Gastrocnemius medialis (tissue), 4 donors: ENCODE measurements at regions not wholly inside any gene's neighbourhood (a gene's known extent, or its start where the extent isn't known, plus 50 kb on each side); places are given as distances from the start of the nearest gene placed in this dataset.

Experiments used
- ATAC-seq, 2 donors: fragments of 150-250 bp; one replicate each; pipeline ENCODE4 v1.9.1; 2016
- DNase-seq, 2 donors: peaks; one replicate each; pipeline ENCODE4 v3.0.0-alpha.2; 2019
- H3K27ac ChIP-seq, 4 donors: fragments of 200-600 bp; sonication (generic); 1 replicate in 1 of 4; 2 replicates in 3 of 4; pipeline ENCODE4 v1.5.1; 2016 to 2018; ENCODE audit warnings: mild to moderate bottlenecking in 2 of 4, moderate library complexity in 1 of 4
- H3K27me3 ChIP-seq, 3 donors: fragments of 200-600 bp; sonication (generic) in 2 of 3; 1 replicate in 1 of 3; 2 replicates in 2 of 3; pipeline versions ENCODE4 v1.5.1 to v1.6.0; 2016 to 2019; ENCODE audit warnings: mild to moderate bottlenecking in 1 of 3, moderate library complexity in 1 of 3
- H3K36me3 ChIP-seq, 2 donors: fragments of 200-600 bp; sonication (generic) in 1 of 2; one replicate each; pipeline ENCODE4 v1.5.1; 2017 to 2018
- H3K4me1 ChIP-seq, 2 donors: fragments of 200-600 bp; sonication (generic) in 1 of 2; one replicate each; pipeline ENCODE4 v1.5.1; 2016 to 2017; ENCODE audit warnings: mild to moderate bottlenecking in 2 of 2
- H3K4me3 ChIP-seq, 4 donors: fragments of 200-600 bp; sonication (generic) in 3 of 4; 1 replicate in 1 of 4; 2 replicates in 3 of 4; pipeline ENCODE4 v1.5.1; 2016 to 2019; ENCODE audit warnings: mild to moderate bottlenecking in 2 of 4
- H3K9me3 ChIP-seq, 3 donors: fragments of 200-600 bp; sonication (generic) in 2 of 3; 1 replicate in 1 of 3; 2 replicates in 2 of 3; pipeline ENCODE4 v1.5.1; 2016 to 2019
- CTCF ChIP-seq, 5 experiments: fragments of 450-650 bp in 3 of 5; fragments of 200-600 bp in 2 of 5; sonication (generic) in 2 of 5; IDR thresholded peaks in 4 of 5; conservative IDR thresholded peaks in 1 of 5; 1 replicate in 4 of 5; 2 replicates in 1 of 5; pipeline ENCODE4 v1.5.1; 2016 to 2019; ENCODE audit warnings: antibody characterized with exemption in 5 of 5, mild to moderate bottlenecking in 3 of 5, moderate library complexity in 3 of 5
- POLR2A ChIP-seq, 2 donors: fragments of 450-650 bp; IDR thresholded peaks; one replicate each; pipeline ENCODE4 v1.6.1; 2017; ENCODE audit warnings: antibody characterized with exemption in 2 of 2, mild to moderate bottlenecking in 2 of 2, moderate library complexity in 2 of 2
- in situ Hi-C, 4 donors: fragments of 200-750 bp; cut with MboI; loops; one replicate each; pipeline versions ENCODE4 v1.15.0 to v1.8.0; 2017; ENCODE audit warnings: low sequenced_read_pairs in 4 of 4
- intact Hi-C: fragments of 100-400 bp; cut with DNase I; formaldehyde crosslinking; loops from one replicate; pipeline ENCODE4 v1.15.1; 2023; ENCODE audit warnings: low total_unique reads

- DNase-seq = no peak
- Histone ChIP-seq H3K27me3 (no peaks in the 10 kb centered on the region), H3K4me1 (no peaks in the 10 kb centered on the region), H3K4me3 (no peak overlapping the region), H3K9me3 (no peaks in the 10 kb centered on the region), H3K27ac (no peak overlapping the region), H3K36me3 (no peaks in the 10 kb centered on the region)
- intact Hi-C loops (no loop called here), in situ Hi-C loops (no loop called here)
- no peak for ATAC-seq
- no peak for TF ChIP-seq POLR2A (IDR thresholded peaks at IDR 0.05)
- TF ChIP-seq CTCF (IDR thresholded peaks at IDR 0.05 in 4 of 5, conservative IDR thresholded peaks at IDR 0.05 in 1 of 5) = no peak
These were observed 721.2 kb downstream of the ETS1 start for GRCh38 chr11:127866109-127866508.

GRCh38 chr11:127864861-127865260, 722.5 kb downstream of the ETS1 start:
- no peak overlapping the region for H3K4me3 ChIP-seq
- no peak for ATAC-seq
- DNase-seq = no peak
- intact Hi-C loops (no loop called here), in situ Hi-C loops (no loop called here)
- H3K4me1 ChIP-seq = no peaks in the 10 kb centered on the region
- H3K36me3 ChIP-seq = no peaks in the 10 kb centered on the region
- no peaks in the 10 kb centered on the region for H3K27me3 ChIP-seq
- H3K27ac ChIP-seq = no peak overlapping the region
- H3K9me3 ChIP-seq = no peaks in the 10 kb centered on the region
- TF ChIP-seq POLR2A (IDR thresholded peaks at IDR 0.05) (no peak), CTCF (IDR thresholded peaks at IDR 0.05 in 4 of 5, conservative IDR thresholded peaks at IDR 0.05 in 1 of 5) (no peak)

GRCh38 chr11:127862406-127862805, 725.0 kb downstream of the ETS1 start:
- Histone ChIP-seq H3K27me3 (no peaks in the 10 kb centered on the region), H3K9me3 (no peaks in the 10 kb centered on the region), H3K36me3 (no peaks in the 10 kb centered on the region), H3K4me1 (no peaks in the 10 kb centered on the region), H3K27ac (no peak overlapping the region), H3K4me3 (no peak overlapping the region)
- TF ChIP-seq CTCF (IDR thresholded peaks at IDR 0.05 in 4 of 5, conservative IDR thresholded peaks at IDR 0.05 in 1 of 5) = no peak
- TF ChIP-seq POLR2A (IDR thresholded peaks at IDR 0.05) = no peak
- in situ Hi-C loops (no loop called here), intact Hi-C loops (no loop called here)
- no peak for ATAC-seq
- DNase-seq = no peak

GRCh38 chr11:127859941-127860354, 727.4 kb downstream of the ETS1 start:
- TF ChIP-seq POLR2A (IDR thresholded peaks at IDR 0.05) (no peak), CTCF (IDR thresholded peaks at IDR 0.05 in 4 of 5, conservative IDR thresholded peaks at IDR 0.05 in 1 of 5) (no peak)
- no peaks in the 10 kb centered on the region for H3K9me3 ChIP-seq
- in situ Hi-C loops (no loop called here), intact Hi-C loops (no loop called here)
- no peaks in the 10 kb centered on the region for H3K4me1 ChIP-seq
- no peak for ATAC-seq
- H3K36me3 ChIP-seq = no peaks in the 10 kb centered on the region
- H3K4me3 ChIP-seq = no peak overlapping the region
- DNase-seq = no peak
- H3K27ac ChIP-seq = no peak overlapping the region
- H3K27me3 ChIP-seq = no peaks in the 10 kb centered on the region

- intact Hi-C loops (no loop called here), in situ Hi-C loops (no loop called here)
- DNase-seq = no peak
- no peak overlapping the region for H3K4me3 ChIP-seq
- no peaks in the 10 kb centered on the region for H3K27me3 ChIP-seq
- no peaks in the 10 kb centered on the region for H3K4me1 ChIP-seq
- ATAC-seq = no peak
- H3K36me3 ChIP-seq = no peaks in the 10 kb centered on the region
- H3K27ac ChIP-seq = no peak overlapping the region
- no peaks in the 10 kb centered on the region for H3K9me3 ChIP-seq
- TF ChIP-seq CTCF (IDR thresholded peaks at IDR 0.05 in 4 of 5, conservative IDR thresholded peaks at IDR 0.05 in 1 of 5) = no peak
- TF ChIP-seq POLR2A (IDR thresholded peaks at IDR 0.05) = no peak
These were observed 742.5 kb downstream of the ETS1 start for GRCh38 chr11:127844876-127845275.
